HepG2 (cell line): ENCODE measurements at regions not wholly inside any gene's neighbourhood (a gene's known extent, or its start where the extent isn't known, plus 50 kb on each side); places are given as distances from the start of the nearest gene placed in this dataset.

Source experiments
- ATAC-seq: fragments of 200-7000 bp; cut with Tn5 transposase; 3 replicates; pipeline ENCODE4 v1.9.1; 2020; ENCODE audit warnings: mild to moderate bottlenecking, moderate library complexity
- BruUV-seq: library from RNA; stranded (reverse); fragments of 400-500 nt; replicated peaks from 2 replicates; lab custom pipeline; 2021; lab: Mats Ljungman, UMichigan
- CTCF ChIA-PET: fragments of 300-600 bp; formaldehyde crosslinking; extraction: SDS; loops from one replicate; lab custom pipeline; 2021; ENCODE audit warnings: low total read pairs, inconsistent platforms, low intra/inter-chr PET ratio; lab: Yijun Ruan, JAX
- POLR2A ChIA-PET: fragments of 350-600 bp; sonication (Branson Sonifier 250); formaldehyde crosslinking; loops from one replicate; lab custom pipeline; 2020; ENCODE audit warnings: antibody characterized with exemption, inconsistent platforms; lab: Yijun Ruan, JAX
- DNase-seq: peaks from one replicate; pipeline ENCODE4 v3.0.0-alpha.2; 2015; ENCODE audit warnings: low spot score
- FAIRE-seq: peaks from 3 replicates; lab custom pipeline; 2011; peaks lifted over from hg19 to GRCh38; lab: Jason Lieb, UNC
- H2AFZ ChIP-seq: one replicate; pipeline ENCODE4 v1.6.1; 2011; ENCODE audit warnings: low read length, inconsistent platforms
- H3K27ac ChIP-seq: fragments of 300-600 bp; 3 replicates; pipeline ENCODE4 v1.8.0; 2011; ENCODE audit warnings: mixed run types, mild to moderate bottlenecking, mixed read lengths, low read length, inconsistent platforms; ENCODE audit not compliant: insufficient read depth; ENCODE audit errors: extremely low read length
- H3K27me3 ChIP-seq, 2 experiments: fragments of 200-600 bp in 1 of 2; 2 replicates in 1 of 2; 3 replicates in 1 of 2; pipeline versions ENCODE4 v1.6.0 to v1.8.0; 2011; ENCODE audit warnings: low read length in 2 of 2, mild to moderate bottlenecking in 2 of 2, moderate library complexity in 2 of 2, inconsistent platforms in 1 of 2; ENCODE audit not compliant: insufficient read depth in 2 of 2, control insufficient read depth in 1 of 2
- H3K36me3 ChIP-seq, 2 experiments: fragments of 200-600 bp in 1 of 2; replicated peaks in 1 of 2; 2 replicates in 1 of 2; 3 replicates in 1 of 2; pipeline versions ENCODE4 v1.5.1 to v1.8.0; 2011; ENCODE audit warnings: low read length in 2 of 2, inconsistent platforms in 1 of 2; ENCODE audit not compliant: insufficient read depth in 2 of 2, control insufficient read depth in 1 of 2
- H3K4me1 ChIP-seq: 2 replicates; pipeline ENCODE4 v1.5.1; 2012; ENCODE audit warnings: low read length, inconsistent platforms; ENCODE audit not compliant: insufficient read depth
- H3K4me2 ChIP-seq: 2 replicates; pipeline ENCODE4 v1.6.0; 2011; ENCODE audit warnings: low read depth, low read length, inconsistent platforms
- H3K4me3 ChIP-seq, 3 experiments: fragments of 200-600 bp in 1 of 3; sonication (generic), shearing (Covaris generic) in 1 of 3; replicated peaks in 1 of 3; 2 replicates each; pipeline ENCODE4 v1.5.1; 2011 to 2016; ENCODE audit warnings: low read length in 3 of 3, inconsistent platforms in 2 of 3, low read depth in 2 of 3, mild to moderate bottlenecking in 2 of 3, control low read depth in 1 of 3, mixed read lengths in 1 of 3; ENCODE audit not compliant: insufficient read depth in 1 of 3
- H3K79me2 ChIP-seq: one replicate; pipeline ENCODE4 v1.6.1; 2011; ENCODE audit warnings: low read length, inconsistent platforms; ENCODE audit not compliant: insufficient read depth
- H3K9ac ChIP-seq: 2 replicates; pipeline ENCODE4 v1.6.0; 2011; ENCODE audit warnings: mild to moderate bottlenecking, low read depth, low read length, inconsistent platforms; ENCODE audit not compliant: insufficient read depth
- H3K9me3 ChIP-seq: 2 replicates; pipeline ENCODE4 v1.5.1; 2012; ENCODE audit warnings: mild to moderate bottlenecking, low read length
- H4K20me1 ChIP-seq: 2 replicates; pipeline ENCODE4 v1.6.0; 2011; ENCODE audit warnings: inconsistent platforms, mild to moderate bottlenecking, low read length, moderate library complexity; ENCODE audit not compliant: insufficient read depth
- ATM ChIP-seq: fragments of 450-650 bp; IDR thresholded peaks from 2 replicates; pipeline ENCODE4 v1.7.1; 2017; ENCODE audit warnings: mild to moderate bottlenecking, borderline replicate concordance
- DRAP1 ChIP-seq: IDR thresholded peaks from 2 replicates; pipeline ENCODE4 v1.6.1; 2016; ENCODE audit warnings: missing genetic modification reagents, missing compliant biosample characterization
- POLR2G ChIP-seq: fragments of 200-400 bp; formaldehyde crosslinking; IDR thresholded peaks from 2 replicates; pipeline ENCODE4 v1.6.1; 2018; ENCODE audit warnings: mild to moderate bottlenecking, low read depth, low read length, moderate library complexity
- ZNF121 ChIP-seq: sonication (generic); formaldehyde crosslinking; IDR thresholded peaks from 2 replicates; pipeline ENCODE4 v1.5.0; 2020; ENCODE audit warnings: mild to moderate bottlenecking, missing genetic modification reagents
- ZNF333 ChIP-seq: sonication (generic); formaldehyde crosslinking; IDR thresholded peaks from 2 replicates; pipeline ENCODE4 v1.4.0; 2020; ENCODE audit warnings: mild to moderate bottlenecking, missing genetic modification reagents, borderline replicate concordance
- ZNF766 ChIP-seq: sonication (generic); formaldehyde crosslinking; IDR thresholded peaks from 2 replicates; pipeline ENCODE4 v1.5.0; 2020; ENCODE audit warnings: missing genetic modification reagents, borderline replicate concordance
- ZSCAN25 ChIP-seq: sonication (generic); formaldehyde crosslinking; IDR thresholded peaks from 2 replicates; pipeline ENCODE4 v1.8.0; 2022; ENCODE audit warnings: mild to moderate bottlenecking, missing genetic modification reagents
- WGBS: methylation state at CpG from one replicate; pipeline ENCODE4 v1.1.6; 2017; ENCODE audit warnings: low lambda C conversion rate; 5-methylcytosine and 5-hydroxymethylcytosine counted together
- in situ Hi-C: cut with HindIII; loops from 2 replicates; pipeline ENCODE4 v1.10.0; 2017; ENCODE audit warnings: low pct_unique_long_range_greater_than_20kb; ENCODE audit not compliant: extremely low pct_ligation_motif_present
- intact Hi-C: fragments of 100-400 bp; cut with micrococcal nuclease; formaldehyde crosslinking; loops from one replicate; pipeline ENCODE4 v1.10.0; 2022; ENCODE audit not compliant: unreplicated experiment

- ATAC-seq (no peak), DNase-seq (no peak), FAIRE-seq (no peak)
- H3K27me3 ChIP-seq, result no peaks in the 10 kb centered on the region
- CTCF ChIA-PET, result no interaction called here
- H2AFZ ChIP-seq, result no peak overlapping the region
- 2% methylated on average over 4 of the region's 4 CpGs for WGBS
- H3K4me2 ChIP-seq, result no peak overlapping the region
- no TSS peak for BruUV-seq
- H3K4me1 ChIP-seq, result no peaks in the 10 kb centered on the region
- no peaks in the 10 kb centered on the region for H3K79me2 ChIP-seq
- TF ChIP-seq ZNF766 (no peak), DRAP1 (CRISPR knock-in tag) (no peak)
- intact Hi-C loops, result no loop called here
- H3K36me3 ChIP-seq, result no peaks in the 10 kb centered on the region
- H3K9ac ChIP-seq, result no peak overlapping the region
- in situ Hi-C loops, result no loop called here
- H3K27ac ChIP-seq, result no peak overlapping the region
- POLR2A ChIA-PET, result no interaction called here
- H3K4me3 ChIP-seq, result no peak overlapping the region
- H3K9me3 ChIP-seq, result peaks cover 31% of the 10 kb centered on the region; the same call in 1 of the 2 replicates
- H4K20me1 ChIP-seq, result no peaks in the 10 kb centered on the region
Measured at GRCh38 chr5:4725594-4725993, 414.5 kb upstream of the ADAMTS16 start.

- no peak for FAIRE-seq
- WGBS, result 4% methylated on average over 5 of the region's 5 CpGs
- Histone ChIP-seq H3K36me3 (no peaks in the 10 kb centered on the region), H3K4me2 (no peak overlapping the region), H3K4me3 (no peak overlapping the region), H3K4me1 (no peaks in the 10 kb centered on the region), H3K27ac (no peak overlapping the region)
- in situ Hi-C loops, result no loop called here
- CTCF ChIA-PET, result no interaction called here
- TF ChIP-seq ATM (no peak), ZSCAN25 (CRISPR knock-in tag) (no peak), ZNF333 (no peak), ZNF121 (no peak), POLR2G (no peak)
- TF ChIP-seq, all 625 proteins: peak for 0
- intact Hi-C loops, result no loop called here
- Histone ChIP-seq H4K20me1 (no peaks in the 10 kb centered on the region), H3K9ac (no peak overlapping the region), H3K79me2 (no peaks in the 10 kb centered on the region), H3K27me3 (no peaks in the 10 kb centered on the region), H3K9me3 (0 out of 2 replicates have a peak, but pooled peaks cover 8% of the 10 kb centered on the region), H2AFZ (no peak overlapping the region)
- no peak for DNase-seq
- no peak for ATAC-seq
- POLR2A ChIA-PET, result no interaction called here
- no TSS peak for BruUV-seq
Measured at GRCh38 chr5:4730279-4730678, 409.9 kb upstream of the ADAMTS16 start.
